OCI-LY3 (cell line): ENCODE measurements at regions not wholly inside any gene's neighbourhood (a gene's known extent, or its start where the extent isn't known, plus 50 kb on each side); places are given as distances from the start of the nearest gene placed in this dataset.

ENCODE experiments used
- EZH2phosphoT487 ChIP-seq: fragments of 200-600 bp; shearing (Covaris generic); IDR thresholded peaks from 2 replicates; pipeline ENCODE4 v1.6.1; 2018; ENCODE audit warnings: antibody characterized with exemption, mixed run types, low read depth
- TF ChIP-seq, protein P1 (sequence below): fragments of 200-600, 300-600 bp; sonication (generic); IDR thresholded peaks from 2 replicates; pipeline ENCODE4 v1.5.1; 2014; ENCODE audit warnings: antibody characterized with exemption, low read length, low read depth

DNA sequence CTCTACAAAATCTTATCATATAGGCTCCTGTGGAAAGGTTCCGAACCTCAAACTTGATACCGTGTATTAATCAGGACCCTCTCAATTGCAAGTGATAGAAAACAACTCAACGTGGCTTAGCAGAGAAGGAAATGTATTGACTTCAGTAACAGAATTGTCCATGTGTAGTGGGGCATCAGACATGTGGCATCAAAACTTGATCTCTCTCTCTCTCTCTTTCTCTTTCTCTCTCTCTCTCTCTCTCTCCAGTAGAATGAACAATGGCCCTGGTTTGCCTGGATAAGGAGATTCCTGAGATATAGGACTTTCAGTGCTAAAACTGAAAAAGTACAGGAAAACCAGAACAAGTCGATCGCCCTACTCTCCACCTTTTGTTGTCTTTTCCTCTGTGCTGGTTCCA is 168.2 kb downstream of the DRD1 start:
- no peak for TF ChIP-seq EZH2phosphoT487
- TF ChIP-seq, protein P1, sequence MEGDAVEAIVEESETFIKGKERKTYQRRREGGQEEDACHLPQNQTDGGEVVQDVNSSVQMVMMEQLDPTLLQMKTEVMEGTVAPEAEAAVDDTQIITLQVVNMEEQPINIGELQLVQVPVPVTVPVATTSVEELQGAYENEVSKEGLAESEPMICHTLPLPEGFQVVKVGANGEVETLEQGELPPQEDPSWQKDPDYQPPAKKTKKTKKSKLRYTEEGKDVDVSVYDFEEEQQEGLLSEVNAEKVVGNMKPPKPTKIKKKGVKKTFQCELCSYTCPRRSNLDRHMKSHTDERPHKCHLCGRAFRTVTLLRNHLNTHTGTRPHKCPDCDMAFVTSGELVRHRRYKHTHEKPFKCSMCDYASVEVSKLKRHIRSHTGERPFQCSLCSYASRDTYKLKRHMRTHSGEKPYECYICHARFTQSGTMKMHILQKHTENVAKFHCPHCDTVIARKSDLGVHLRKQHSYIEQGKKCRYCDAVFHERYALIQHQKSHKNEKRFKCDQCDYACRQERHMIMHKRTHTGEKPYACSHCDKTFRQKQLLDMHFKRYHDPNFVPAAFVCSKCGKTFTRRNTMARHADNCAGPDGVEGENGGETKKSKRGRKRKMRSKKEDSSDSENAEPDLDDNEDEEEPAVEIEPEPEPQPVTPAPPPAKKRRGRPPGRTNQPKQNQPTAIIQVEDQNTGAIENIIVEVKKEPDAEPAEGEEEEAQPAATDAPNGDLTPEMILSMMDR = no peak
